Retinal pigment epithelial cell (primary cell): ENCODE measurements at regions not wholly inside any gene's neighbourhood (a gene's known extent, or its start where the extent isn't known, plus 50 kb on each side); places are given as distances from the start of the nearest gene placed in this dataset.

Experiments
- DNase-seq: peaks from one replicate; pipeline ENCODE4 v3.0.0-alpha.2; 2010; ENCODE audit warnings: low read depth
- H3K4me3 ChIP-seq: 2 replicates; pipeline ENCODE4 v1.5.1; 2011; ENCODE audit warnings: mild to moderate bottlenecking, low read length, control low read depth, moderate library complexity
- CTCF ChIP-seq: conservative IDR thresholded peaks from 2 replicates; pipeline ENCODE4 v1.5.1; 2011; ENCODE audit warnings: low read depth, low read length, control low read depth, inconsistent platforms

GRCh38 chr2:150152230-150152629 lies 335.2 kb downstream of the RND3 start:
- TF ChIP-seq CTCF, result no peak
- no peak overlapping the region for H3K4me3 ChIP-seq
- DNase-seq, result no peak

DNA sequence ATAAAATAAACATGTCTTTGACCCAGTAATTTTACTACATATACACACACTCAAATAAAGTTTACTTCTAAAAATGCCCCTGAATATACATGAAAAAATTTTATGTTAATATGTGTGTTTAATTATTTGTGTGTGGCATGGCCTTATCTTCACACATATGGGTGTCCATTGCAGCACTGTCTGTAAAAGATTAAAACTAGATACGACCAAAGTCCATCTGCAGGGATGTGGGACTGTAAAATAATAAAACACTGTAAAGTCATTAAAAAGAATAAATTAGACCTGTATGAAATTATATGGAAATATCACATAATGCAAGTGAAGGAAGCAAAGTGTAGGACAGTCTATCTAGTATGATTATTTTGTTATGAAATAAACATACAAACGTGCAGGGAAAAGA lies 337.3 kb downstream of the RND3 start:
- no peak for DNase-seq
- no peak overlapping the region for H3K4me3 ChIP-seq
- no peak for TF ChIP-seq CTCF

GRCh38 chr2:150147889-150148683 lies 339.4 kb downstream of the RND3 start:
- no peak overlapping the region for H3K4me3 ChIP-seq
- no peak for TF ChIP-seq CTCF
- DNase-seq, result no peak

DNA sequence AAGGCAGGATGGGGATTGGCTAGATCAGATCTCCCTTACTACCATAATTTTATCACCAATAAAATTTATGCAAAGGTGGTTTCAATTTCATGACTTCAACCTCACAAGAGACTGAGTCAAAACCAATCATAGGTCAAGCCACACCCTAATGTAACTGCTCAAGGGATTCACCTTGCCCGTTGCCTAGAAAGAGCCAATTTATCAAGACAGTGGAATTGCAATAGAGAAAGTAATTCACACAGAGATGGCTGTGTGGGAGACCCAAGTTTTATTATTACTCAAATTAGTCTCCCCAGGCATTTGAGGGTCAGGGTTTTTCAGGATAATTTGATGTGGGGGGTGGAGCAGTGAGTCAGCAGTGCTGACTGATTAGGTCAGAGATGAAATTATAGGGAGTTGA lies 340.6 kb downstream of the RND3 start:
- H3K4me3 ChIP-seq, result no peak overlapping the region
- DNase-seq, result no peak
- no peak for TF ChIP-seq CTCF

DNA sequence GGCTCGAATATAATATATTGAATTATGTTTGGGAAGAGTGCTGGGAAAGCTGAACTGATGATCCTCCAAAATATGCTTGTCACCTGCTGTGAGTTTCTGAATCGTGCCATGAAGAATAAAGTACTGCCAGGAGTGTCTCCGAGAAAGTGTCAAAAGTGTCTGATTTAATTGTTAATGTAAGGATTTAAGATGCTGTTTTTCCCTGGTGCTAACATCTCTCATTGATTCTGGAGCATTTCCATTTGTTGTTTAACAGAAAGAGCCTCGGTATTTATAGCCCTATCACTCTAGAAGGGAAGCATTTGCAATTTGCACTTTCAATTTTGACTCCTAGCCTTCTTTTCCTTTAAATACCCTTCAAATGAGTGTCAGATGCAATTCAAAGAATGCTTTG lies 342.2 kb downstream of the RND3 start:
- no peak for TF ChIP-seq CTCF
- H3K4me3 ChIP-seq, result no peak overlapping the region
- no peak for DNase-seq

GRCh38 chr2:150144546-150145298 lies 342.7 kb downstream of the RND3 start:
- no peak overlapping the region for H3K4me3 ChIP-seq
- DNase-seq, result no peak
- no peak for TF ChIP-seq CTCF
